Calu3 (cell line): ENCODE measurements at regions not wholly inside any gene's neighbourhood (a gene's known extent, or its start where the extent isn't known, plus 50 kb on each side); places are given as distances from the start of the nearest gene placed in this dataset.

Experiments used
- BruUV-seq: library from RNA; stranded (reverse); fragments of 400-500 nt; replicated peaks from 2 replicates; lab custom pipeline; 2021; lab: Mats Ljungman, UMichigan
- CTCF ChIA-PET: fragments of 300-600 bp; sonication (Branson Sonifier 250); formaldehyde crosslinking; loops from one replicate; lab custom pipeline; 2022; ENCODE audit warnings: antibody characterized with exemption; lab: Charles Lee
- DNase-seq: peaks from one replicate; pipeline ENCODE4 v3.0.0; 2022
- H3K27ac Mint-ChIP-seq: one replicate; pipeline ENCODE4 v1.8.0; 2022; ENCODE audit warnings: mixed read lengths; ENCODE audit not compliant: unreplicated experiment
- H3K27me3 Mint-ChIP-seq: one replicate; pipeline ENCODE4 v1.8.0; 2022; ENCODE audit warnings: mixed read lengths; ENCODE audit not compliant: unreplicated experiment
- H3K36me3 Mint-ChIP-seq: one replicate; pipeline ENCODE4 v1.8.0; 2022; ENCODE audit warnings: mild to moderate bottlenecking, moderate library complexity, mixed read lengths; ENCODE audit not compliant: insufficient read depth, unreplicated experiment
- H3K4me1 Mint-ChIP-seq: one replicate; pipeline ENCODE4 v1.8.0; 2022; ENCODE audit warnings: mild to moderate bottlenecking, low read depth, mixed read lengths; ENCODE audit not compliant: unreplicated experiment
- H3K4me3 Mint-ChIP-seq: one replicate; pipeline ENCODE4 v1.8.0; 2022; ENCODE audit warnings: mild to moderate bottlenecking, low read depth, moderate library complexity, mixed read lengths; ENCODE audit not compliant: unreplicated experiment
- H3K9me3 Mint-ChIP-seq: one replicate; pipeline ENCODE4 v1.8.0; 2022; ENCODE audit warnings: low read depth, mixed read lengths; ENCODE audit not compliant: unreplicated experiment
- intact Hi-C: fragments of 100-400 bp; cut with micrococcal nuclease; formaldehyde crosslinking; loops from one replicate; pipeline ENCODE4 v1.10.0; 2022; ENCODE audit not compliant: unreplicated experiment
- TF ChIP-seq, protein P1 (sequence below): fragments of 200-600 bp; IDR thresholded peaks from one replicate; pipeline ENCODE4 v1.8.0; 2022; ENCODE audit warnings: antibody characterized with exemption; ENCODE audit not compliant: unreplicated experiment

DNA sequence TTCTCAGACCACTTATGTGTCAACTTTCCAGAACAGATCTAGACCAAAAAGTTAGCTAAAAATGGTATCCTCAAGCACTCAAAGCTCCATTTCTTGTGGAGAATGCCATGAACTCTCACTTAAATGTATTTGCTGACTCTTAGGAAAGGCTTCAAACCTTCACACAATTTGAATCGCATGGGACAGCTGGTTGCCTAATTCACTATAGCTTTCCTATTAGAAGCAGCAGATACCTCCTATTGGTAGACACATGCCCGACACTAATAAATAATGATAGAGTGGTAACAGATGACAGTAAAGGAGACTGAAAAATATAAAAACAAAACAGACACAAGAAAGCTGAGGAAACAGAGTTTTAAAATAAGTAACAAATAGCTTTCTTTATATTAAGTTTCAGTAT is 818.5 kb downstream of the XPNPEP1 start:
- TF ChIP-seq, protein P1, sequence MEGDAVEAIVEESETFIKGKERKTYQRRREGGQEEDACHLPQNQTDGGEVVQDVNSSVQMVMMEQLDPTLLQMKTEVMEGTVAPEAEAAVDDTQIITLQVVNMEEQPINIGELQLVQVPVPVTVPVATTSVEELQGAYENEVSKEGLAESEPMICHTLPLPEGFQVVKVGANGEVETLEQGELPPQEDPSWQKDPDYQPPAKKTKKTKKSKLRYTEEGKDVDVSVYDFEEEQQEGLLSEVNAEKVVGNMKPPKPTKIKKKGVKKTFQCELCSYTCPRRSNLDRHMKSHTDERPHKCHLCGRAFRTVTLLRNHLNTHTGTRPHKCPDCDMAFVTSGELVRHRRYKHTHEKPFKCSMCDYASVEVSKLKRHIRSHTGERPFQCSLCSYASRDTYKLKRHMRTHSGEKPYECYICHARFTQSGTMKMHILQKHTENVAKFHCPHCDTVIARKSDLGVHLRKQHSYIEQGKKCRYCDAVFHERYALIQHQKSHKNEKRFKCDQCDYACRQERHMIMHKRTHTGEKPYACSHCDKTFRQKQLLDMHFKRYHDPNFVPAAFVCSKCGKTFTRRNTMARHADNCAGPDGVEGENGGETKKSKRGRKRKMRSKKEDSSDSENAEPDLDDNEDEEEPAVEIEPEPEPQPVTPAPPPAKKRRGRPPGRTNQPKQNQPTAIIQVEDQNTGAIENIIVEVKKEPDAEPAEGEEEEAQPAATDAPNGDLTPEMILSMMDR: no peak
- no peak for DNase-seq
- CTCF ChIA-PET: no interaction called here
- Mint-ChIP-seq H3K36me3 (no peaks in the 10 kb centered on the region), H3K27ac (no peak overlapping the region), H3K4me1 (no peaks in the 10 kb centered on the region), H3K4me3 (no peak overlapping the region), H3K27me3 (no peaks in the 10 kb centered on the region), H3K9me3 (peaks cover 8% of the 10 kb centered on the region)
- no TSS peak for BruUV-seq
- intact Hi-C loops: no loop called here

DNA sequence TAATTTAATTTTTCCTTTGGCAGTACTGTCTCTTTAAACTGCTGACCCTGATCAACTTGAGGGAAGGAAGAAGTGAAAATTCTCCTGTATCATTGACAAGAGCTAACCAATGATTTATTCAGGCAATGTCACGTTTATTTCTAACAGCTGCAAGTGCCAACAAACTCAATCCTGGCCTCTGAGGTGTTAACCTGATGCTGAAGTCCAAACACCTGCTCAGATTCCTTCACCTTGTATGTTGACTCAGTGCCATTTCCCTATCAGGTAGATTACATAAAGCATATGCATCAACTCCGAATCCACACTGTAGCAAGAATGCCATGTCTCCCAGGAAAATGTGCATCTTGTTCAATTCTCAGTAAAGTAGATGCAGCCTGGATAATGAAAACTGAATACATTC is 820.0 kb downstream of the XPNPEP1 start:
- TF ChIP-seq, protein P1: no peak
- H3K4me3 Mint-ChIP-seq: no peak overlapping the region
- CTCF ChIA-PET: no interaction called here
- H3K27ac Mint-ChIP-seq: no peak overlapping the region
- intact Hi-C loops: no loop called here
- H3K36me3 Mint-ChIP-seq: no peaks in the 10 kb centered on the region
- no peaks in the 10 kb centered on the region for H3K27me3 Mint-ChIP-seq
- peaks cover 8% of the 10 kb centered on the region for H3K9me3 Mint-ChIP-seq
- no peaks in the 10 kb centered on the region for H3K4me1 Mint-ChIP-seq
- BruUV-seq: no TSS peak
- DNase-seq: no peak

DNA sequence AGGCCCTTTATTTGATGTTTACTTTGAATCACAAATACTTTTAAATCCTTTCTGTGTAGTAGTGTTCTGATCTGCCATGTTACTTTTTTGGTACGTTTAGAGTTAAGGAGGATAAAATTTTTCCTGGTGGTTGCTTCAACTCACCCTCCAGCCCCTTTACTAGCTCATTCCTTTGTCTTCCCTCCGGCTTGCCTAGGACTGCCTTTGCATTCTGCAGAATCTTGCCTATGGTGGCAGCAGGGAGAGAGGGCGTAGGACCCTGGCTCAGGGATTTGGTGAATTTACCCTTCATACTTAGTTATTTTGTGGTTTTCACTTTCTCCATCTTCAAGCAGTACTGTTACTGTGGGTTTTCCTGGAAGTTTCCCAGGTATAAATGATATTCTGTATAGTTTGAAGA is 833.5 kb downstream of the XPNPEP1 start:
- BruUV-seq: no TSS peak
- H3K27ac Mint-ChIP-seq: no peak overlapping the region
- DNase-seq: no peak
- no peak overlapping the region for H3K4me3 Mint-ChIP-seq
- CTCF ChIA-PET: no interaction called here
- no peaks in the 10 kb centered on the region for H3K9me3 Mint-ChIP-seq
- no peaks in the 10 kb centered on the region for H3K4me1 Mint-ChIP-seq
- intact Hi-C loops: no loop called here
- TF ChIP-seq, protein P1: no peak
- H3K27me3 Mint-ChIP-seq: no peaks in the 10 kb centered on the region
- no peaks in the 10 kb centered on the region for H3K36me3 Mint-ChIP-seq

DNA sequence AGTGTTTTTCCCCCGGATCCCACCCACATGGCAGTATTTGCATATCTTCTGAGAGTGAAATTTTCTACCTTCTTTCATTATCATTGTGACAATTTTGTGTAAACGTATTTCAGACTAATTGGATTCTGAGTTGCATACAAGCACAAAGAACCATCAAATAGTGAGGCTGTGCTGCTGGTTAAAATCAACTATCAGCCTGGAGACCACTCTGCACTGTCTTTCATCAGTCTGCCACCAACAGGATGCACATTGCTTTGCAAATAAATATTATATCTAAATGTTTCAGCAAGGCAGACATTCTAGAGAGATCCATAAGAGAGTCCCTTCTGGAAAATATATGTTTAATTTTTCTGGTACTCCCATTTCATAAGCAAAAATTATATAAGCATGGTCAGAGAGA is 851.8 kb downstream of the XPNPEP1 start:
- no TSS peak for BruUV-seq
- TF ChIP-seq, protein P1: no peak
- Mint-ChIP-seq H3K27me3 (no peaks in the 10 kb centered on the region), H3K36me3 (no peaks in the 10 kb centered on the region), H3K4me1 (no peaks in the 10 kb centered on the region), H3K27ac (no peak overlapping the region), H3K4me3 (no peak overlapping the region), H3K9me3 (peaks cover 15% of the 10 kb centered on the region)
- intact Hi-C loops: no loop called here
- CTCF ChIA-PET: no interaction called here
- DNase-seq: no peak

DNA sequence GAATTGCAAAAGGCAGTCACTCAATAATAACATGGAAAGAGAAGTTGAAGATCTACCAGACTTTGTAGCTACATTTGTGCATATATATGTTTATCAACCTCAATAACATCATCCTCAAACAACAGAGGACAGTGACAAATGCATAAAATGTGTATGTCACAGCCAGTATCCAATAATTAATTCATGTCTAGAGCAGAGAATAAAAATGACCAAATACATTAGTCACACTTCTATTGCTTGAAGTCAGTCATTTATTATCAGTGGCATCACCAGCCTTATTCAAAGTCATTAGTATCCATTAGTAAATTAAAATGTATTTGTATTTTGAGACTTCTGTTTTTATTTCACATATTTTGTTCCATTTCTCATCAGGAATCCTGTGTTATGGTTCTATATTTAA is 852.8 kb downstream of the XPNPEP1 start:
- Mint-ChIP-seq H3K27ac (no peak overlapping the region), H3K36me3 (no peaks in the 10 kb centered on the region), H3K4me3 (no peak overlapping the region), H3K27me3 (no peaks in the 10 kb centered on the region), H3K9me3 (peaks cover 18% of the 10 kb centered on the region), H3K4me1 (no peaks in the 10 kb centered on the region)
- BruUV-seq: no TSS peak
- TF ChIP-seq, protein P1: no peak
- intact Hi-C loops: no loop called here
- CTCF ChIA-PET: no interaction called here
- DNase-seq: no peak
